GM21367 (cell line): ENCODE measurements at regions not wholly inside any gene's neighbourhood (a gene's known extent, or its start where the extent isn't known, plus 50 kb on each side); places are given as distances from the start of the nearest gene placed in this dataset.

ENCODE experiments used
- ATAC-seq: cut with Tn5 transposase; IDR thresholded peaks from one replicate; pipeline ENCODE4 v1.9.1; 2021; ENCODE audit not compliant: unreplicated experiment

DNA sequence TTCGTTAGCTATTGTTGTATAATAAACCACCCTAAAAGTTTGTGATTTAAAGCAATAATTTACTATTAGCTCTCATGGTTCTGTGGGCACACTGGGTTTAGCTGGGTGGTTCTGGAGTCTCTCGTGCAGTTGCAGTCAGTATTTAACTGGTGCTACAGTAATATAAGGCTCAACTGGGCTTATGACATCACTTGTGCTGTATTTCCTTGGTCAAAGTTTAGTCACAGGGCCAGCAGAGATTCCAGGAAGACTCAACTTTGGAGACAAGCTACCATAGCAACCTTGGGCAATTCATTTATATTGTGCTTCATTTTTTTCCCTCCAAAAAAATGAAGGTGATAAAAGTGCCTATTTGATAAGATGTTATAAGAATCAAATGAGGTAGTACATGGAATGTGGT is 204.2 kb upstream of the GUCY1A2 start:
- no peak for ATAC-seq

DNA sequence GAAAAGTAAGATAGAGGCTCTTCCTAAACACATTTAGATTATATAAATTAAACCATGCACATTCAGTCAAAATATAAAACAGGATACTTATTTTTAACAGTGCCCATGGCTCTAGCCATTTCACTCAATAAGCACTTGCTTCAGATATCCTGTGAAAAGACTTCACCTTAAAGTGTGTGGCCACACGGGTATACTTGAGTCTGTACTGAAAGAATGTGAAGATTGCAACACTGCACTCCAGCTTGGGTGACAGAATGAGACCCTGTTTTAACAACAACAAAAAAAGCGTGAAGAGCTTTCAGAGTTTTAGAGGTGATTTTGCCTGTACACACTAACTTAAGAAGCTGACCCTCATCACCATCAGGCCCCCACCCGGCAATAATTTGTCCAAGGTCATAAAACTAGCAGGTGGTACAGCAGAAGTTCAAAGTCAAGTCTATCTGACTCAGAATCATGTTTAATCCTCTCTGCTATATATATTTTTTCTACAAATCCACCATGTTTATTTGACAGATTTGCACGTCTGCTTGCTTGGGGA is 203.5 kb upstream of the GUCY1A2 start:
- ATAC-seq: no peak

- no peak for ATAC-seq
Measured at GRCh38 chr11:107218123-107219013, 200.1 kb upstream of the GUCY1A2 start.

DNA sequence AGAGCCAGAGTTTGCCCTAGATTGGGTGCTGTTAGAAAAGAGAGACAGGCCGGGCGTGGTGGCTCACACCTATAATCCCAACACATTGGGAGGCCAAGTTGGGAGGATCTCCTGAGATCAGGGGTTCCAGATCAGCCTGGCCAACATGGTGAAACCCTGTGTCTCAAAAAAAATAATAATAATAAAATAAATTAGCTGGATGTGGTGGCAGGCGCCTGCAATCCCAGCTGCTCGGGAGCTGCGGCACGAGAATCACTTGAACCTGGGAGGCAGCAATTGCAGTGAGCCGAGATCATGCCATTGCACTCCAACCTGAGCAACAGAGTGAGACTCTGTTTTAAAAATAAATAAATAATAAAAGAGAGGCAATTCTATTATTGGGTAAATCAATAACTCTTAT is 199.2 kb upstream of the GUCY1A2 start:
- ATAC-seq: no peak

GRCh38 chr11:107215010-107215409 is 196.7 kb upstream of the GUCY1A2 start:
- ATAC-seq: no peak

DNA sequence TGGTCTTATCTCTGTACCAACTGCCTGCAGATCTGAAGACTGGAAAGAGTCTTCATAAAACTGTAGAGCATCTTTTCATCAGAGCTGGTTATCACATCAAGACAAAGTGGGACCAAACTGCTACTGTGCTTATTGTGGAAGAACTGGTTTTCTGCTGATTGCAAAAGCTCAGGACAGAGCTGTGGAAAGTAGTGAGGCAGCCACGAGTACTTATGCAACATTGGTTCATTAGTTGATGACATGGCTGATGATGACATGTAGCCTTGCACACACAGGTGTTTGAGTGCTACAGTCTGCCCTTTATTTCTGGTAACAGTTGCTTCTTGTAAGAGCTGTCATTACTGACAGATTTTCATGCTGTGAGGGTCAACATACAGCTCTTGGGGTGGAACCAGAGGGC is 185.4 kb upstream of the GUCY1A2 start:
- no peak for ATAC-seq

DNA sequence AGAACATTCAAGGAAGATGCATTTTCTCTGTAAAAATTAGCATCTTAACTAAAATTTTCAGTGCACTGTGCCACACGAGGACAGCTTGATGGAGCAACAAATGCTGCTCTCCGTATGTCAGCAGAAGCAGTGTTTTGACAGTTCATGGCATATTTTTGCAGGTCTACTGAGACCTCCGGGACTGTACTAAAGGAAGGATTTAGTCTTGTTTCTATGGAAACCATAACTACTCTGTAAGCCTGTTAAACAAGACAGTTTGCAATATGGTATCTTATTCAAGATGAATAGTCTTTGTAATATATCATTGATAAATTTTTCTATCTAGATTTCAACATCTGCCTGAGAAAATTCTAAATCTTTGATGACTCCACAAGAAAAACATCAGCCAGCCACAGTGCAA is 184.0 kb upstream of the GUCY1A2 start:
- no peak for ATAC-seq

DNA sequence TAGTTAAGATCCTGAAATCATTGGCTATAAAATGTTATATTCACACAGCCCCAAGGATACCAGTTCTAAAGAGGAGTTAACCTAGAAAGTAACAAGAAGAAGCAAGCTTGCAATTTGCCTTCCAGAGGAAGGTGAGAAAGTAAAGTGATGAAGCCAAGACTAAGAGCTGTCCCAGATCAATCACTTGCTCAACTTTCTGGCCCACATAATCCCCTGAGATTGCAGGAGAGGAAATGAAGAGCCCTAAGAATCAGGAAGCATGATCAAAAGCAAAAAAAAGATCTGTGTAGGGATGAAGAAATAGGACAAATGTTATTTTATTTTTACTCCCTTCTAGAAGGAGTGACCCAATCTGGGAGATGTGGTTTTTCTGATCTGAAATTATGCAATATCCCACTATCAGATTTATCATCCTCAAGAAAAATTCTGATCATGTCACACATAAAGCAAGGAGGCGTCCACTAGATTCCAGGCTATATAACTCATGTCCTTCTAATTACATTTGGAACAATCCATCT is 180.3 kb upstream of the GUCY1A2 start:
- ATAC-seq: no peak

DNA sequence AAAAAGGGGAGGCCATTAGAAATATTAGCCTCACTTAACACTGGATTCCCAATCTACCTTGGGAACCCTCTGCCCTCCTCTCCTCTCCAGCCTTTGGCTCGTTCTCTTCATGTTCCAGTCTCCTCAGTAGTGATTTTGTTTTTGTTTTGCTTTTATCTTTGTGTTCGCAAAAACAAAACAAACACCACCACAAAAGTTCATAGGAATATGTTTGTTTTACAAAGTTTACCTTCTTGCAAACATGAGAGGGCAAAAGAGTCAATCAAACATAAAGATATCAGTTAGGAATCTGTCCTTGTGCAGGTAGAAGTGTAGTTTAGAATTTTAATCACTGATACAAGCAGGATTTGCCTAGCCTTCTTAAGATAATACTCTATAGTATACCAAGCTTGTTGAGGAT is 179.7 kb upstream of the GUCY1A2 start:
- ATAC-seq: no peak

GRCh38 chr11:107196732-107197131 is 178.5 kb upstream of the GUCY1A2 start:
- ATAC-seq: no peak

- no peak for ATAC-seq
Measured at GRCh38 chr11:107184986-107185385, 166.7 kb upstream of the GUCY1A2 start.

- no peak for ATAC-seq
Measured at GRCh38 chr11:107183953-107184352, 165.7 kb upstream of the GUCY1A2 start.

- ATAC-seq: no peak
Measured at GRCh38 chr11:107182978-107183377, 164.7 kb upstream of the GUCY1A2 start.

GRCh38 chr11:107180236-107180635 is 162.0 kb upstream of the GUCY1A2 start:
- no peak for ATAC-seq

- no peak for ATAC-seq
Measured at GRCh38 chr11:107179829-107180228, 161.6 kb upstream of the GUCY1A2 start.

DNA sequence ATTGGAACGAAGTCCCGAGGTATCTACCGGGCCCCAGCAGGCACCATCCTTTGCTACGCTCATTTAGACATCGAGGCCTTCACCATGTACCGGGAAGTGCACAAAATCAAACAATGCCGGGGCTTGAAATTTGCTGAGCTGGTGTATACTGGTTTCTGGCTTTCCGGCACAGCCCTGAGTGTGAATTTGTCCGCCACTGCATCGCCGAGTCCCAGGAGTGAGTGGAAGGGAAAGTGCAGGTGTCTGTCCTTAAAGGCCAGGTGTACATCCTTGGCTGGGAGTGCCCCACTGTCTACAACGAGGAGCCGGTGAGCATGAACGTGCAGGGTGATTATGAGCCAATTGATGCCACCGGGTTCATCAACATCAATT is 158.8 kb upstream of the GUCY1A2 start:
- ATAC-seq: no peak

GRCh38 chr11:107176148-107177105 is 158.2 kb upstream of the GUCY1A2 start:
- ATAC-seq: no peak

GRCh38 chr11:107174856-107175255 is 156.6 kb upstream of the GUCY1A2 start:
- no peak for ATAC-seq

DNA sequence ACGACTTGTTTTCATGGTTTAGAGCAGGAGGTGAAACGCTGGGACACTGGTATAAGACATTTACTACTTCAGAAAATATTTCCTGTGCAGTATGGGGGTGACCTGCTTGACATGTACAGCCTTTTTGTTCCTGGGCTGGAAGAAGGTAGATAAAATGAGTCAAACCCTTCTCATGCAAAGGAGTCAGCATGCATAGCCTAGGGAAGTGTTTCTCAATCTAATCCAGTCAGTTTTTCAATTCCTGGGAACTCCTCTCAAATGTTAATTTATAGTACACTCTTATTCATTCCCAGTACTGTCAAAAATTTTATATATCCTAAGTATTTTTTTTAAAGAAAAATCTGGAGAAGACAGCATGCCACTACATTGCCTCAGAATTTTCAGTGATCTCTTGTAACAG is 154.7 kb upstream of the GUCY1A2 start:
- no peak for ATAC-seq

DNA sequence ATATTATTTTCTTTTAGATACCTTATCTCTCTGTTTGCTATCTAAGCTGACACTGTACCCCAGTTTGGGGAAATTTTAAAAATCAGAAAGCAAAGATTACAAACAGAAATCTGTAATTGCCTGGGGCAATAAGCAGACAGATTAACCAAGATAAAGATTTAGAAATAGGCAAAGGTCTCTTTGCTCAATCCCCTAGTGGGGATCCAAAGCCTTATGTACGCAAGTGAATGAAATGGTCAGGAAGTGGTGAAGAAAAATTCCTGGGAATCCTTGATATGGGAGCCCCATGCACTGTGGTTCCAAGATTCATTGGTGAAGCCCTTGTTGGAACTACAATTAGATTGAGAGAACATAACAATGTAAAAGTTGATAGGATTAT is 139.5 kb upstream of the GUCY1A2 start:
- ATAC-seq: no peak

DNA sequence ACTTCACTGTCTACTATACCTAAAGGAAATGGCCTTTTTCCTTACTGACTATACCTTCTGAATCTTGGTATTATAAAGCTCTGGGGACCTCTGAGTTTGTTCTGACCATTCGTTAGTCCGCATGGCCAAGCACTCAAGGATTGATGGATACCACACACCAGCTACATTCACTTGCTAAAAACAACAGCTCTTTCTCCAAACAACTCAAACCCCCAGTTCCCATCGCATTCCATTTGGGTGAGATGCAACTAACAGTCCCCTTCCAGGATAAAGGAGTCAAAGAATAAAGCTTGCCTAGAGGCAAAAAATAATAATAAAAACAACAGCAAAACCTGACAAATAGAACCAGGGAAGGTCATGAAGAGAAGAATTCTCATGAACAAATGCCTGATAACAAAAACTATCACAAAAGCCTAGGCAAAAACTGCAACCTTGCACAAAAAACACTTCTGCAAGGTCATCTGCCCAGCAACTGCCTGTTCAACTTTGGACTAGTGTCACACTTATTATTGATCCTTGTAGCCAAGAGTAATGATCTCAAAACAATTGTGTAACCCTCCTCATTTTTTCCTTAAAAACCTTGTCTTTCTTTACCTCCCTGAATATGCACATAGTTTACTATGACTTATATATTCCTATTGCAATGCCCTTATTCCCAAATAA is 139.0 kb upstream of the GUCY1A2 start:
- no peak for ATAC-seq
